NCI-H1417 (cell line): ENCODE measurements at regions not wholly inside any gene's neighbourhood (a gene's known extent, or its start where the extent isn't known, plus 50 kb on each side); places are given as distances from the start of the nearest gene placed in this dataset.
A peak's percentile ranks its signal among the peaks of the same experiment; 100 is the strongest.

Experiments used
- DNase-seq, 3 experiments: peaks; one replicate each; lab custom pipeline; 2025; lab: John Stamatoyannopoulos, UW

DNA sequence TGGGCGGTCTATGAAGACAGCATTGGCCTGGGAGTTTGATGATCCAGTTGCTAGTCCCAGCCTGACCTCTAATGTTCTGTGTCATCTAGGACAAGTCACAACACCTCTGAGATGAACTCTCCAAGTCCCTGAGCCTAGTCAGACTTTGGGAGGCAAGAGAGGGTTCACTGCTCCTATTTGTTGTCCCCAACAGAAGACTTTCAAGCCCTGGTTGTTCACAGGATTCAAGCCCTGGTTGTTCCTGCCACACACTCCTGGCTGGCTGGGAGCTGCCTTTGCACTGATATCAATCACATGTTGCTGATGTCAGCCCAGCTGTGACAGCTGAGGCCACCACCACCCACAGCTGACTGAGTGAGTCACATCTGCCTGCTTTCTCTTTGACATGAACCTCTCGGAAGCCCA, 253.2 kb upstream of the RASGEF1B start:
- DNase-seq = peak; percentile 44 to 63 (median 55)

DNA sequence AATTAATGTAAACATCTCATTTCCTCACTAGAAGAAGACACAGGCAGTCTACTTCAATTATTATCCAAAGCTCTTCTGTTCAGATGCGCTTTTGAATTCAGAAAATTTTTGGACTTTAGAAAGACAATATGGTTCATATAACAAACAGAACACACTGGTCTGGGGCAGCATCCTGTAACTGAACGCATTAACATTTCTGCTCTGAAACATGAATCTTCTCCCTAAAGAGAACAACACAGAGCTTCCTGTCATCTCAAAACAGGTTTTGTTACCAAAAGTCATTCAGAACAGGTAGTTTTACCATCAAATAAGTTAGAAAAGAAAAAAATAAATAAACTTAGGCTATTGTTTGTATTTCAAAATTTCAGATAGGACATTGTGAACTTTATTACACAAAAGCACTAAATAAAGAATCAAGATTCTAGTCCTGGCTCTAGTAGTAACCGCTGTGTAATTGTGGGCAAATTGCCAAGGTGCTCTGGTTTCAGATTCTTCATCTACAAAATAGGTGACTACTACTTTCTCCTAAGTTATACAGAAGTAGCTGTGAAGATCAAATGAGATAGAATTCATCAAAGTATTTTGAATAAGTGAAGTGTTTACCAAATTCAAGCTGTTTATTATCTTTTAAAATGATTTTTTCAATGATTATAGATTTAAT, 252.3 kb upstream of the RASGEF1B start:
- peak in 2 of 3 experiments; percentile 13 to 25 for DNase-seq

DNA sequence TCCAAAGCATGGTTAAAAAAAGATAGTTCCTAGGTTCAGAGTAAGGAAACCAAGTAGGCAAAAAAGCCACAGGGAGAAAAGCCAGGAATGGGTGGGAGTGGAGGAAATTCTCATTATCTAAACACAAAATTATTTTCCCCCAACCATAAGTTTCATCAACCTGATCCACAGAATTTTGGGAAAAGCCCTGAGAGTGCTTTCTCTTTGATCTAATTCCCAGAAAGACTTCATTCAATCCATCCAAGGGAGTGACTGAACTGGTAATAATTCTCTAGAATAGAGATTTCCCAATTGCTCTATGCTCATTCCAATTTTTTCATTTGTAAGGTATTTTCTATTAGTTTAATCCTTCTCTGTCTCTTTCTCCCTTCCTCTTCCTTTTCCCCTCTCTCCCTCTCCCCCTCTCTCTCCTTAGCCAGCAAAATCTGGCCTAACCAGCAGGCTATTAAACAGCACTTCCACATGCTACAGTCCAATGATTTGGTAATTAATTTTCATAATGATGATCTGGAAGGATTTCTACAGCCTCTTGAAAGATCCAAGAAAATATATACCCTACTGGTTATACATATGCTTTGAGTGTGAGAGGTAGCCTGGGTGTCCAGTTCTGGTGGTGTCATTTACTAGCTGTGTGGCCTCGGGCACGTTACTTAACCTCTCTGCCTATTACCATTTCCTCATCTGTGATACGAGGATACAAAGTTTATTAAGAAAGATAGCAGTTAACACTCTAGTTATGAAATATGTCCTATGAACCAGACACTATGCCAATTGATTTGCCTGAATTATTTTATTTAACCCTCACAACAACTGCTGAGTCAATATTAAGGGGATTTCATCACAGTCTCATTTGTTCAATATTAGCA, 251.5 kb upstream of the RASGEF1B start:
- DNase-seq = no peak

- DNase-seq = peak; percentile 68 to 89 (median 76)
Observed at GRCh38 chr4:81722290-81722851, 250.7 kb upstream of the RASGEF1B start.

DNA sequence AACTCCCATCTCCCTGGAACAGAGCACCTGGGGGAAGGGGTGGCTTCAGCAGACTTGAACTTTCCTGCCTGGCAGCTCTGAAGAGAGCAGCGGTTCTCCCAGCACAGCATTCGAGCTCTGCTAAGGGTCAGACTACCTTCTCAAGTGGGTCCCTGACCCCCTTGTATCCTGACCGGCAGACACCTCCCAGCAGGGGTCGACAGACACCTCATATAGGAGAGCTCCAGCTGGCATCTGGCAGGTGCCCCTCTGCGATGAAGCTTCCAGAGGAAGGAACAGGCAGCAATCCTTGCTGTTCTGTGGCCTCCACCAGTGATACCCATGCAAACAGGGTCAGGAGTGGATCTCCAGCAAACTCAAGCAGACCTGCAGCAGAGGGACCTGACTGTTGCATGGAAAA, 244.1 kb upstream of the RASGEF1B start:
- DNase-seq = no peak

- peak in 2 of 3 experiments; percentile 8 to 38 for DNase-seq
Observed at GRCh38 chr4:81715357-81715756, 243.7 kb upstream of the RASGEF1B start.

DNA sequence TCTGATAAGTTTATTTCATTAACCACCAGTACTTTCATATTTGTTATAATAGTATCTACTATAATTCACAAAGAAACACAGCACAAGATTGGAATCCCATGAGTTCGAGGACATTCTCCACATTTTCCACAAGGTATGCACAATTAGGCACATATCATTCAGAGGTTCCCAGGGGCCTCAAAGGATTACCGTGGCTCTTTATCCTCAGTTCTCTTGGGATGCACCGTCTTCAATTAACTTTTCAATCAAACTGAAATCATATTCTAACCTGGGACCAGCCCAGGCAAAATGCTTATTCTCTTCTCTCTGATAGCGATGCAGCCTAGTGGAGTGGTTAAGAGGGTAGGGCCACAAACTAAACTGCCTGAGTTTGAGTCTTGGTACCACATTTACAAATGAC, 242.6 kb upstream of the RASGEF1B start:
- DNase-seq = no peak

- DNase-seq = no peak
Observed at GRCh38 chr4:81712714-81713113, 241.0 kb upstream of the RASGEF1B start.

- DNase-seq = no peak
Observed at GRCh38 chr4:81704461-81704860, 232.8 kb upstream of the RASGEF1B start.

- DNase-seq = no peak
Observed at GRCh38 chr4:81700189-81700588, 228.5 kb upstream of the RASGEF1B start.

DNA sequence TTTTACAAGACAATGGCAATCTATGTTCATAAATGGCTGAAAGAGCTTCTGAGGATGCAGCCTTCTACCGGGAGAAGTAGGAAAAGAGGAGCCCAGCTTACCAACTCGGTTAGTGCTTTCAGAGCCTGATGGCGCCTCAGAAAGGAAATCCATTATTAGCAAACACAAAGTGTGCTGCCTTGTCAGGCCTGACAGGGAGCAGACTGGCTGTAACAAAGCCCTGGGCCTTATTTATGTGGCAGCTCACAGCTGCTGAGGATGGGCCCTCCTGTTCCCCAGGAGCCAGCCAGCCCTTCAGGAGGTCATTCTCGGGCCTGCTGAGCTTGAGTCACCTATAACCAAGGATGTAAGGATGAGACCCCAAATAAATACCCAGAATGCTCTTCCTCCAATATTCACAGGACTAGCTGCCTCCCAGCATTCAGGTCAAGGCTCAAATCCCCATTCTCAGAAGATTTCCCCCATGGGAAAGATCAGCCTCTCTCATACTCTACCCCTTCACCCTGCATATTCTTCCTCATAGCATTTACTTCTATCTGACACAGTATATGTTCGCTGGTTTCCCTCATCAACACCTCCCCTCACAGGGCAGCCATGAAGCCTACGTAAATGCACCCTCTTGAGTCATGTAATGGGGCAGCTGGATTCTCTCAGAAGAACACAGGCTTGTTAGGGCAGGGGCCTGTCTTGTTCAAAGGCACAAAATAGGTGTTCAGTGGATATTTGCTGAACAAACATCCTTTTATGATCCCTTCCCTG, 227.0 kb upstream of the RASGEF1B start:
- DNase-seq = peak in 2 of 3 experiments; percentile 13 to 46

DNA sequence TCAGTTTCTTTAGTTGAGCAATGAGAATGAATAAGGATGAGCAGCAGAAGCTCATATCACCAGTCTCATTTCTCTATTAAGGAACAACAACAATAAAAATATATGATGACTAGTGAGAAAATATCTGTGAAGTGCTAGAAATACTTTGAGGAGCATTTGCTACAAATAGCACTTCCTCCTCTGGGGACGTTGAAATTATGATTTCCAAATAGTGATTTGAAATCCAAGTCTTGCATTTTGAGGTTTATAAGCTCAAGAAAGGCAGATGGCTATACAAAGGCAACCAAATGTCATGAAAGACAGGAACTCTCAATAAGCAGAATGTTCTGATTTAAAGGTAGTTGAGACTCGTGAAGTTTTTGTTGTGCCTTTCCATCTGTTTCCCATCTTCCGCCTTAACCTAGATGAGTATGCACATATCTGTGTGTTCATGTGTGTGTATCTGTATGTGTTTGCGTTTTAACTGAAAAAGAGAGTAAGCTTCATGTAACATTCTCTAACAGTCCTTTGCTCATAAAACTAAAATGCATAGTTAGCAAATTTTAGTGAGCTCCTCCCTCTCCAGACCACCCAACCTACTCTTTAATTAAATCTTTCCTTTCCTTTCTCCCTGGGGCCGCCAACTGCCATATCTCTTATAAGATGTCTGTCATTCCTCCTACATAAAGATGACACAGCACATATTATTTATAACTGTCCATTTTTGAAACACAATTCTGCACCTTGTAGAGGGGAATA, 222.6 kb upstream of the RASGEF1B start:
- no peak for DNase-seq

DNA sequence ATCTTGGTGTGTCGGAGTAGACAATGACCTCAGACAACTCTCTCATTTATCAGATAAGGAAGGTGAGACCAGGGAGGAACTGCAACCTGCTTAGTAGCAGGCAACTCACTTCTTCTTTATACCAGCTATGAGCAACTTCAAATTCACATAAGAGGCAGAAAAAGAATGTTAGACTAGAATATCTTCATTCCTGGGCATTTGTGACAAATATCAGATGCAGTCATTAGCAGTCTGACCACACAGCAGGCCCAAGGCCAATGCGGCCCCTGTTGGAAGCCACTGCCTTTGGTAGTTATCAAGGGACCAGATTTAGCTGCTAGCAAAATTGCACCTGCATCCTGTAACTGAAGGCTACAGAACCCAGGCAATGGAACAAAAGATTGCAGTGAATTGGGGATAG, 219.2 kb upstream of the RASGEF1B start:
- DNase-seq = no peak

GRCh38 chr4:81688085-81688484, 216.4 kb upstream of the RASGEF1B start:
- DNase-seq = no peak

GRCh38 chr4:81687471-81687870, 215.8 kb upstream of the RASGEF1B start:
- no peak for DNase-seq

DNA sequence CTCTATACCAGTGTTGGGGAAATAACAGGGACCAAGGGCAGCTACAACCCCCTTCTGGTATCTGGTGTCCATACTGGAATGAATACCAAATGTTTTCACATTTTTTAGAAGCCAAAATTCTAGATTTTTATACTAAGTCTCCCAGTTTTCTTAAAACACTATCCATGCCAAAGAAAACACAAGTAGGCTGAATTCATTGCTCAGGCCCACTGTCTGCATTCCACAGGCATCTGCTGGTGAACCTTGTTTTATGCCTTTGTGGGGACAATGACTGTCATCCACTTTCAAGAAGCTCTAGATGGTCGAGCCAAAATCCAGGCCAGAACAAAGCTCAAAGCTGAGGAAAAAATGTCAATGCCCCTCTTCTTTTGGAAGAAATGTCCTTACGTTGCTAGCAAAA, 213.4 kb upstream of the RASGEF1B start:
- DNase-seq = no peak

GRCh38 chr4:81684352-81684751, 212.6 kb upstream of the RASGEF1B start:
- DNase-seq = peak; percentile 22 to 64 (median 32)

- peak in 2 of 3 experiments; percentile 83 to 97 for DNase-seq
Observed at GRCh38 chr4:81682492-81682891, 210.8 kb upstream of the RASGEF1B start.

- DNase-seq = no peak
Observed at GRCh38 chr4:81679315-81679714, 207.6 kb upstream of the RASGEF1B start.

DNA sequence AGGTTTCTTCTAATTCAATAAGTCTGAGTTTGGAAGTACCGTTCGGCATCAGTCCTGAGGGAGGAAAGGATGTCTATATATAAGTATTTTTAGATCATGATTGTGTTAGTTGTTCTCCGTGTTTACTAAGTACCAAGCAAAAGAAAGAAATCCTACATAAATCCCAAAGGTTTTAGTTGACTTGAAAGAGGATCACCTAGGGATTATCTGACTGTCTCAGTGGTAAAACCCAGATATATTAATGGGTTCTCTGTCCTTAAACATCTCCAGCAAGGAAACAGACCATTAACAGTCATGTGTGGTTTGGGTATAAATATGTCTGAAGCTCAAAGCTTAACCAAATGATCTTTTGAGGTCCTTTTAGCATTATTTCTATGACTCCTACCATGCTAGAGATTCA, 207.1 kb upstream of the RASGEF1B start:
- no peak for DNase-seq

- DNase-seq = no peak
Observed at GRCh38 chr4:81676537-81676936, 204.8 kb upstream of the RASGEF1B start.
